NT2/D1 (cell line): ENCODE measurements at regions not wholly inside any gene's neighbourhood (a gene's known extent, or its start where the extent isn't known, plus 50 kb on each side); places are given as distances from the start of the nearest gene placed in this dataset.

Experiments used
- SUZ12 ChIP-seq: IDR thresholded peaks from 2 replicates; pipeline ENCODE4 v1.6.1; 2011; ENCODE audit not compliant: insufficient read length, insufficient read depth; ENCODE audit errors: extremely low read depth
- YY1 ChIP-seq: IDR thresholded peaks from 2 replicates; pipeline ENCODE4 v1.6.1; 2011; ENCODE audit not compliant: insufficient read length, insufficient read depth
- ZNF274 ChIP-seq: IDR thresholded peaks from 2 replicates; pipeline ENCODE4 v1.6.1; 2011; ENCODE audit warnings: mild to moderate bottlenecking, low read depth, low read length

DNA sequence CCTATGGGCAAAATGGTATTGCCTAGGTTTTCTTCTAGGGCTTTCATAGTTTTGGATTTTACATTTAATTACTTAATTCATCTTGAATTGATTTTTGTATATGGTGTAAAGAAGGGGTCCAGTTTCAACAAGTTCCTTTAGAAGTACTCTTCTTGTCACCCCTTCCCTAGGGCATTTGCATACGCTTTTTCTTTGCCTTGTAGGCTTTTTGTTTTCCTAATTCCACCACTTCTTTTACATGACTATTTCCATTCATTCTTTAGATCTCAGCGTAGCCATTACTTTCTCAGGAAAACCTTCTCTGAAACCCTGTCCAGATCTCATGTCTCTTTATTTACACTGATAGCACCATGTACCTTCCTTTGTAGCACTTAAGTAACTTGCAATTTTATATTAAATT lies 648.6 kb downstream of the XPNPEP1 start:
- TF ChIP-seq YY1 = no peak
- no peak for TF ChIP-seq ZNF274
- no peak for TF ChIP-seq SUZ12
